Upper lobe of left lung (tissue), 4 donors: ENCODE measurements at regions not wholly inside any gene's neighbourhood (a gene's known extent, or its start where the extent isn't known, plus 50 kb on each side); places are given as distances from the start of the nearest gene placed in this dataset.
A peak's percentile ranks its signal among the peaks of the same experiment; 100 is the strongest.

Experiments used
- EP300 ChIP-seq, 4 donors: sonication (generic); formaldehyde crosslinking; IDR thresholded peaks; one replicate each; pipeline ENCODE4 v1.5.1; 2017; ENCODE audit warnings: antibody characterized with exemption in 4 of 4, control low read depth in 2 of 4
- POLR2A ChIP-seq, 4 donors: fragments of 450-650 bp; IDR thresholded peaks; one replicate each; pipeline ENCODE4 v1.5.1; 2016 to 2017; ENCODE audit warnings: antibody characterized with exemption in 4 of 4, mild to moderate bottlenecking in 2 of 4
- POLR2AphosphoS5 ChIP-seq, 2 donors: sonication (generic); formaldehyde crosslinking; IDR thresholded peaks; one replicate each; pipeline ENCODE4 v1.5.1; 2017; ENCODE audit warnings: antibody characterized with exemption in 2 of 2
- TF ChIP-seq, protein P1 (sequence below), 6 experiments: fragments of 450-650 bp in 4 of 6; fragments of 200-600 bp in 2 of 6; sonication (generic) in 2 of 6; IDR thresholded peaks; one replicate each; pipeline ENCODE4 v1.5.1; 2016 to 2019; ENCODE audit warnings: antibody characterized with exemption in 6 of 6

DNA sequence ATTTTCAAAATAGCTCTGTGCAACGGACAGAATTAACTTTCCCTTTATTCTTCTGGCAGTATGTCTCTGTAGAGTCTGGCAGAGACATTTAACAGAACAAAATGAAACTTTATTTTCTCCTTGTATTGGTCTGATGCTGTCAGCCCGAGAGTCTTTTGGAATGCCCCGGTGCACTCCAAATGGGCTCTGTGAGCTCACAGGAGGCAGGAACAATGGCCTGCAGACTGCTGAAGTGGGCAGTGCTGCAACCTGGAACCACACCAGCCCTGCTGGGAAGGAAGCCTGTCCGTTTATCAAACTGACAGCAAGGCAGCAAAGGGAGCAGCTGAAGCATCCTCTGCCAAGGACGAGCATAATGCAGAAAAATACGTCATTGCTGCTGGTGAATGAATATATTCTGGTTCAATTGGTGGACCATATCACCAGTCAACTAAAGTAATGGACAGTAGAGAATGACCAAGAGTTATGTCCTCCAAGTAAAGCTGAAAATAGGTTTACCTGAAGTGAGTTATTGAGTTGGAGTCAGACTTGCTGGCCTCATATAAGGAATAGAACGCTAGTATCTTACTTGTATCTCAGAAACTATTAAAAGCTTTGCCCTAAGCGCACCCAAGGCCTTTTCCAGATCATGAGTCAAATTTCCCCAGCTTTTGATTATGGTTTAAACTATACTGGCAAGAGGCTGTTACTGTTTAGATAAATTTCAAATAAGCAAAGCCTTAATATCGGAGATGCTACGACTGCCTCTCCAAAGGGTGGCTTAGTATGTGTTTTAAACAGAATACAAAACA, 207.6 kb upstream of the TANK start:
- TF ChIP-seq, protein P1, sequence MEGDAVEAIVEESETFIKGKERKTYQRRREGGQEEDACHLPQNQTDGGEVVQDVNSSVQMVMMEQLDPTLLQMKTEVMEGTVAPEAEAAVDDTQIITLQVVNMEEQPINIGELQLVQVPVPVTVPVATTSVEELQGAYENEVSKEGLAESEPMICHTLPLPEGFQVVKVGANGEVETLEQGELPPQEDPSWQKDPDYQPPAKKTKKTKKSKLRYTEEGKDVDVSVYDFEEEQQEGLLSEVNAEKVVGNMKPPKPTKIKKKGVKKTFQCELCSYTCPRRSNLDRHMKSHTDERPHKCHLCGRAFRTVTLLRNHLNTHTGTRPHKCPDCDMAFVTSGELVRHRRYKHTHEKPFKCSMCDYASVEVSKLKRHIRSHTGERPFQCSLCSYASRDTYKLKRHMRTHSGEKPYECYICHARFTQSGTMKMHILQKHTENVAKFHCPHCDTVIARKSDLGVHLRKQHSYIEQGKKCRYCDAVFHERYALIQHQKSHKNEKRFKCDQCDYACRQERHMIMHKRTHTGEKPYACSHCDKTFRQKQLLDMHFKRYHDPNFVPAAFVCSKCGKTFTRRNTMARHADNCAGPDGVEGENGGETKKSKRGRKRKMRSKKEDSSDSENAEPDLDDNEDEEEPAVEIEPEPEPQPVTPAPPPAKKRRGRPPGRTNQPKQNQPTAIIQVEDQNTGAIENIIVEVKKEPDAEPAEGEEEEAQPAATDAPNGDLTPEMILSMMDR (IDR thresholded peaks at IDR 0.05), result no peak
- TF ChIP-seq POLR2AphosphoS5 (IDR thresholded peaks at IDR 0.05) (peak; percentile 75 to 85), POLR2A (IDR thresholded peaks at IDR 0.05) (no peak), EP300 (IDR thresholded peaks at IDR 0.05) (peak in 2 of 4 donors; percentile 68 to 78)
